B cell (primary cell): ENCODE measurements at regions not wholly inside any gene's neighbourhood (a gene's known extent, or its start where the extent isn't known, plus 50 kb on each side); places are given as distances from the start of the nearest gene placed in this dataset.

ENCODE experiments used
- ATAC-seq: fragments of 200-7000 bp; cut with Tn5 transposase; one replicate; pipeline ENCODE4 v1.10.0; 2021; ENCODE audit warnings: low read depth, mild to moderate bottlenecking, moderate number of reproducible peaks, moderate library complexity
- CTCF ChIA-PET: fragments of 350-600 bp; sonication (Branson Sonifier 250); formaldehyde crosslinking; loops from one replicate; lab custom pipeline; 2021; ENCODE audit warnings: antibody characterized with exemption, inconsistent platforms; lab: Charles Lee
- POLR2A ChIA-PET: fragments of 350-600 bp; sonication (Branson Sonifier 250); formaldehyde crosslinking; loops from one replicate; lab custom pipeline; 2021; ENCODE audit warnings: antibody characterized with exemption; lab: Charles Lee
- DNase-seq: peaks from one replicate; pipeline ENCODE4 v3.0.0; 2013
- H2AFZ ChIP-seq: 2 replicates; pipeline ENCODE4 v1.6.1; 2012; ENCODE audit warnings: mild to moderate bottlenecking, low read depth, low read length; ENCODE audit not compliant: insufficient read depth, poor library complexity, severe bottlenecking
- H3K27ac ChIP-seq, 2 donors: 1 replicate in 1 of 2; 2 replicates in 1 of 2; pipeline ENCODE4 v1.5.1; 2012 to 2013; ENCODE audit warnings: low read length in 2 of 2, mild to moderate bottlenecking in 2 of 2, moderate library complexity in 1 of 2
- H3K27me3 ChIP-seq, 4 experiments: fragments of 200-600 bp in 1 of 4; sonication (generic) in 1 of 4; replicated peaks in 1 of 4; 1 replicate in 2 of 4; 2 replicates in 2 of 4; pipeline versions ENCODE4 v1.6.1 to v1.7.0; 2013 to 2016; ENCODE audit warnings: low read length in 3 of 4, mild to moderate bottlenecking in 2 of 4, mixed read lengths in 1 of 4, moderate library complexity in 1 of 4; ENCODE audit not compliant: insufficient read depth in 4 of 4, control insufficient read depth in 3 of 4; ENCODE audit errors: control extremely low read depth in 1 of 4
- H3K36me3 ChIP-seq, 2 experiments: replicated peaks in 1 of 2; 1 replicate in 1 of 2; 2 replicates in 1 of 2; pipeline versions ENCODE4 v1.6.1 to v1.7.1; 2013; ENCODE audit warnings: low read length in 1 of 2; ENCODE audit not compliant: insufficient read depth in 2 of 2, control insufficient read depth in 1 of 2; ENCODE audit errors: control extremely low read depth in 1 of 2, extremely low read depth in 1 of 2
- H3K4me1 ChIP-seq, 2 donors: fragments of 200-600 bp in 1 of 2; sonication (generic) in 1 of 2; 1 replicate in 1 of 2; 2 replicates in 1 of 2; pipeline versions ENCODE4 v1.5.1 to v1.6.1; 2013 to 2017; ENCODE audit warnings: low read length in 2 of 2; ENCODE audit not compliant: control insufficient read depth in 2 of 2, insufficient read depth in 2 of 2
- H3K4me2 ChIP-seq: replicated peaks from 2 replicates; pipeline ENCODE3; 2012; ENCODE audit warnings: mild to moderate bottlenecking, low read depth, low read length; ENCODE audit not compliant: poor library complexity, severe bottlenecking
- H3K4me3 ChIP-seq, 5 experiments: fragments of 200-600 bp in 1 of 5; sonication (generic) in 1 of 5; 1 replicate in 3 of 5; 2 replicates in 2 of 5; pipeline versions ENCODE4 v1.5.1 to v1.7.0; 2011 to 2016; ENCODE audit warnings: low read length in 4 of 5, mild to moderate bottlenecking in 4 of 5, low read depth in 2 of 5, control low read depth in 1 of 5, moderate library complexity in 1 of 5; ENCODE audit not compliant: insufficient read depth in 1 of 5; ENCODE audit errors: control extremely low read depth in 1 of 5, extremely low read depth in 1 of 5
- H3K79me2 ChIP-seq: fragments of 200-600 bp; sonication (generic); one replicate; pipeline ENCODE4 v1.6.0; 2016; ENCODE audit warnings: low read length; ENCODE audit not compliant: control insufficient read depth, insufficient read depth
- H3K9ac ChIP-seq: fragments of 200-600 bp; sonication (generic); 2 replicates; pipeline ENCODE4 v1.6.1; 2017; ENCODE audit warnings: mild to moderate bottlenecking, low read length, moderate library complexity
- H3K9me3 ChIP-seq, 3 donors: one replicate each; pipeline versions ENCODE4 v1.6.1 to v1.7.1; 2013; ENCODE audit warnings: low read length in 2 of 3; ENCODE audit not compliant: control insufficient read depth in 2 of 3, insufficient read depth in 1 of 3; ENCODE audit errors: control extremely low read depth in 1 of 3
- H4K20me1 ChIP-seq: 2 replicates; pipeline ENCODE4 v1.6.0; 2012; ENCODE audit warnings: mild to moderate bottlenecking, low read length; ENCODE audit not compliant: insufficient read depth, control insufficient read depth, poor library complexity, severe bottlenecking
- H3K27ac Mint-ChIP-seq: one replicate; pipeline ENCODE4 v1.8.0; 2021; ENCODE audit warnings: mixed read lengths
- H3K27me3 Mint-ChIP-seq: one replicate; pipeline ENCODE4 v1.8.0; 2021; ENCODE audit warnings: mixed read lengths
- H3K4me1 Mint-ChIP-seq: one replicate; pipeline ENCODE4 v1.8.0; 2021; ENCODE audit warnings: mixed read lengths
- H3K4me3 Mint-ChIP-seq: one replicate; pipeline ENCODE4 v1.8.0; 2021; ENCODE audit warnings: mixed read lengths
- H3K9me3 Mint-ChIP-seq: one replicate; pipeline ENCODE4 v1.8.0; 2022; ENCODE audit warnings: mixed read lengths; ENCODE audit not compliant: insufficient read depth
- CTCF ChIP-seq: fragments of 200-600 bp; IDR thresholded peaks from one replicate; pipeline ENCODE4 v1.8.0; 2022; ENCODE audit warnings: antibody characterized with exemption, mild to moderate bottlenecking
- EZH2 ChIP-seq: IDR thresholded peaks from 2 replicates; pipeline ENCODE4 v1.6.1; 2012; ENCODE audit warnings: borderline replicate concordance, low read depth, mild to moderate bottlenecking, moderate library complexity, low read length; ENCODE audit not compliant: insufficient read depth, poor library complexity, severe bottlenecking
- WGBS: methylation state at CpG from one replicate; pipeline ENCODE4 v1.1.5; 2013; ENCODE audit warnings: missing lambda C conversion rate; ENCODE audit not compliant: insufficient coverage; 5-methylcytosine and 5-hydroxymethylcytosine counted together
- intact Hi-C: fragments of 100-400 bp; cut with micrococcal nuclease; formaldehyde crosslinking; loops from one replicate; pipeline ENCODE4 v1.10.0; 2022

GRCh38 chr2:22990246-22990645 is 394.7 kb upstream of the KLHL29 start:
- H3K4me1 ChIP-seq: no peaks in the 10 kb centered on the region
- DNase-seq (no peak), ATAC-seq (no peak)
- no peaks in the 10 kb centered on the region for H3K9me3 ChIP-seq
- H3K27me3 Mint-ChIP-seq: no peaks in the 10 kb centered on the region
- ChIA-PET CTCF (no interaction called here), POLR2A (no interaction called here)
- no CpG with 5 or more reads among the region's 3 CpGs for WGBS
- H2AFZ ChIP-seq: no peak overlapping the region
- H3K4me1 Mint-ChIP-seq: no peaks in the 10 kb centered on the region
- no peak overlapping the region for H3K4me2 ChIP-seq
- H3K36me3 ChIP-seq: no peaks in the 10 kb centered on the region
- H3K27ac ChIP-seq: no peak overlapping the region
- no peak overlapping the region for H3K9ac ChIP-seq
- no peak overlapping the region for H3K27ac Mint-ChIP-seq
- H3K9me3 Mint-ChIP-seq: no peaks in the 10 kb centered on the region
- H4K20me1 ChIP-seq: no peaks in the 10 kb centered on the region
- H3K79me2 ChIP-seq: no peaks in the 10 kb centered on the region
- H3K27me3 ChIP-seq: no peaks in the 10 kb centered on the region
- intact Hi-C loops: no loop called here
- TF ChIP-seq EZH2 (no peak), CTCF (no peak)
- H3K4me3 Mint-ChIP-seq: no peak overlapping the region
- no peak overlapping the region for H3K4me3 ChIP-seq

GRCh38 chr2:22991844-22992243 is 393.1 kb upstream of the KLHL29 start:
- no peak for TF ChIP-seq CTCF
- H3K4me3 ChIP-seq: no peak overlapping the region
- Mint-ChIP-seq H3K27me3 (no peaks in the 10 kb centered on the region), H3K4me1 (no peaks in the 10 kb centered on the region), H3K4me3 (no peak overlapping the region), H3K9me3 (no peaks in the 10 kb centered on the region), H3K27ac (no peak overlapping the region)
- no peak overlapping the region for H2AFZ ChIP-seq
- no peak overlapping the region for H3K27ac ChIP-seq
- no peaks in the 10 kb centered on the region for H3K9me3 ChIP-seq
- H3K27me3 ChIP-seq: no peaks in the 10 kb centered on the region
- ATAC-seq (no peak), DNase-seq (no peak)
- H3K4me2 ChIP-seq: no peak overlapping the region
- H3K36me3 ChIP-seq: no peaks in the 10 kb centered on the region
- intact Hi-C loops: no loop called here
- no peaks in the 10 kb centered on the region for H3K4me1 ChIP-seq
- ChIA-PET POLR2A (no interaction called here), CTCF (no interaction called here)
- no peaks in the 10 kb centered on the region for H4K20me1 ChIP-seq
- H3K9ac ChIP-seq: no peak overlapping the region
- no CpG with 5 or more reads among the region's 3 CpGs for WGBS
- no peaks in the 10 kb centered on the region for H3K79me2 ChIP-seq
